Endothelial cell of umbilical vein (primary cell): ENCODE measurements at regions not wholly inside any gene's neighbourhood (a gene's known extent, or its start where the extent isn't known, plus 50 kb on each side); places are given as distances from the start of the nearest gene placed in this dataset.

ENCODE experiments used
- EZH2 ChIP-seq: IDR thresholded peaks from 2 replicates; pipeline ENCODE4 v1.6.1; 2012; ENCODE audit warnings: borderline replicate concordance, low read depth, mild to moderate bottlenecking, moderate library complexity, low read length, inconsistent platforms; ENCODE audit not compliant: severe bottlenecking
- FOS ChIP-seq: IDR thresholded peaks from 2 replicates; pipeline ENCODE4 v1.6.1; 2011; ENCODE audit warnings: mild to moderate bottlenecking, low read length, moderate library complexity, borderline replicate concordance; ENCODE audit not compliant: insufficient read depth
- GATA2 ChIP-seq: IDR thresholded peaks from 2 replicates; pipeline ENCODE4 v1.7.0; 2011; ENCODE audit warnings: low read depth, mild to moderate bottlenecking, moderate library complexity, mixed read lengths, low read length; ENCODE audit not compliant: insufficient read length, insufficient read depth
- JUN ChIP-seq: IDR thresholded peaks from 2 replicates; pipeline ENCODE4 v1.6.1; 2011; ENCODE audit warnings: borderline replicate concordance, low read depth; ENCODE audit not compliant: insufficient read length, insufficient read depth
- MYC ChIP-seq: IDR thresholded peaks from one replicate; pipeline ENCODE4 v1.6.1; 2011; ENCODE audit warnings: mild to moderate bottlenecking, low read depth, low read length
- POLR2A ChIP-seq: IDR thresholded peaks from 2 replicates; pipeline ENCODE4 v1.6.1; 2012; ENCODE audit warnings: low read depth, mild to moderate bottlenecking, control low read depth, low read length
- POLR2AphosphoS5 ChIP-seq: IDR thresholded peaks from 2 replicates; pipeline ENCODE4 v1.6.1; 2012; ENCODE audit warnings: low read depth, mild to moderate bottlenecking, control low read depth, low read length, moderate library complexity; ENCODE audit not compliant: insufficient read depth
- TF ChIP-seq, protein P1 (sequence below), 2 donors: IDR thresholded peaks; 1 replicate in 1 of 2; 2 replicates in 1 of 2; pipeline ENCODE4 v1.5.1; 2011; ENCODE audit warnings: low read length in 2 of 2, mild to moderate bottlenecking in 2 of 2, moderate library complexity in 2 of 2, control low read depth in 1 of 2, inconsistent platforms in 1 of 2, low read depth in 1 of 2; ENCODE audit not compliant: insufficient read depth in 1 of 2; ENCODE audit errors: extremely low read depth in 1 of 2
- TF ChIP-seq, protein P2 (sequence below): IDR thresholded peaks from 2 replicates; pipeline ENCODE4 v1.6.1; 2011; ENCODE audit not compliant: insufficient read depth, insufficient read length

DNA sequence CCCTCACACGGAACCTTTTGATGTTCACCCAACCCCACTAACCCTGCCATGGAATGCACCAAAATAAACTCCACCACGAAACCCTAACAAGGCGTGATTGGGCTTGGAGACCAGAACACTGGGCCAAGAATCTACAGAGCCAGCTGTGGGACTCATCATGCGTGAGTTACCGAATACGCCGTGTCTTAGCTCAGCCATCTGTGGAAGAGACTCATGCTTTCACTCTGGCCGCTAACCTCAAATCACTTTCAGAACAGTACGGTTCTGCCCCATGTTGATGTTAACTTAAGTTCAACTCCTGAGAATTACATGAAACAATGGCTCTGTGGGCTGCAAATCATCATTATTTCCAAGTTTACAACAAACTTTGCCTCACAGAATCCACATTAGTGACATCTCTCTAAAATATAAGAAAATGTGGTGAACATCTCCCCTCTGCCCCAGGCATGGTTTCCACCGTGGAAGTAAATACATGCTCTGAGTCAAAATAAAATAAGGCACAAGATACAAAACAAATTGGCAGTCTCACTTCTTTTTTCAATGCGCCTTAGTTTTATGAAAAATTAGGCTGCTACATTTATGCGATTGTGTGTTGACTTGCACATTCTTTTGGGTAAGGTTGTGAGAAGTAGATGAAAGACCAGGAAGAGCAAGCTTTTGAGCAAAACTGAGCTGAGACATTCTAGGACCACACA, 308.9 kb upstream of the EXOC2 start:
- TF ChIP-seq, protein P1, sequence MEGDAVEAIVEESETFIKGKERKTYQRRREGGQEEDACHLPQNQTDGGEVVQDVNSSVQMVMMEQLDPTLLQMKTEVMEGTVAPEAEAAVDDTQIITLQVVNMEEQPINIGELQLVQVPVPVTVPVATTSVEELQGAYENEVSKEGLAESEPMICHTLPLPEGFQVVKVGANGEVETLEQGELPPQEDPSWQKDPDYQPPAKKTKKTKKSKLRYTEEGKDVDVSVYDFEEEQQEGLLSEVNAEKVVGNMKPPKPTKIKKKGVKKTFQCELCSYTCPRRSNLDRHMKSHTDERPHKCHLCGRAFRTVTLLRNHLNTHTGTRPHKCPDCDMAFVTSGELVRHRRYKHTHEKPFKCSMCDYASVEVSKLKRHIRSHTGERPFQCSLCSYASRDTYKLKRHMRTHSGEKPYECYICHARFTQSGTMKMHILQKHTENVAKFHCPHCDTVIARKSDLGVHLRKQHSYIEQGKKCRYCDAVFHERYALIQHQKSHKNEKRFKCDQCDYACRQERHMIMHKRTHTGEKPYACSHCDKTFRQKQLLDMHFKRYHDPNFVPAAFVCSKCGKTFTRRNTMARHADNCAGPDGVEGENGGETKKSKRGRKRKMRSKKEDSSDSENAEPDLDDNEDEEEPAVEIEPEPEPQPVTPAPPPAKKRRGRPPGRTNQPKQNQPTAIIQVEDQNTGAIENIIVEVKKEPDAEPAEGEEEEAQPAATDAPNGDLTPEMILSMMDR (IDR thresholded peaks at IDR 0.05; ENCODE audit: extremely low read depth in 1 of 2, insufficient read depth in 1 of 2, low read depth in 1 of 2, low read length in 2 of 2): no peak
- TF ChIP-seq POLR2AphosphoS5: no peak
- no peak for TF ChIP-seq POLR2A
- no peak for TF ChIP-seq MYC
- TF ChIP-seq GATA2: no peak
- no peak for TF ChIP-seq FOS
- TF ChIP-seq, protein P2, sequence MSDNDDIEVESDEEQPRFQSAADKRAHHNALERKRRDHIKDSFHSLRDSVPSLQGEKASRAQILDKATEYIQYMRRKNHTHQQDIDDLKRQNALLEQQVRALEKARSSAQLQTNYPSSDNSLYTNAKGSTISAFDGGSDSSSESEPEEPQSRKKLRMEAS: no peak
- no peak for TF ChIP-seq JUN
- no peak for TF ChIP-seq EZH2
